HepG2 (cell line): ENCODE measurements at regions not wholly inside any gene's neighbourhood (a gene's known extent, or its start where the extent isn't known, plus 50 kb on each side); places are given as distances from the start of the nearest gene placed in this dataset.

Source experiments
- ATF7 ChIP-seq, 2 experiments: fragments of 450-650 bp in 1 of 2; sonication (generic) in 1 of 2; formaldehyde crosslinking in 1 of 2; IDR thresholded peaks; 2 replicates each; pipeline versions ENCODE4 v1.4.0 to v1.6.1; 2016 to 2020; ENCODE audit warnings: antibody characterized with exemption in 1 of 2, mild to moderate bottlenecking in 1 of 2, missing genetic modification reagents in 1 of 2
- CBX2 ChIP-seq, 2 experiments: fragments of 200-600 bp in 1 of 2; sonication (generic); formaldehyde crosslinking in 1 of 2; IDR thresholded peaks; 2 replicates each; pipeline versions ENCODE4 v1.7.0 to v1.8.1; 2018 to 2022; ENCODE audit warnings: low read depth in 2 of 2, low read length in 1 of 2, mild to moderate bottlenecking in 1 of 2, missing genetic modification reagents in 1 of 2
- CHD2 ChIP-seq: IDR thresholded peaks from 2 replicates; pipeline ENCODE4 v1.6.1; 2011; ENCODE audit warnings: low read depth, low read length, improper control_type of control experiment
- HDAC6 ChIP-seq: fragments of 200-600 bp; sonication (generic); IDR thresholded peaks from 2 replicates; pipeline ENCODE4 v1.7.0; 2017; ENCODE audit warnings: mild to moderate bottlenecking, antibody characterized with exemption, low read length, low read depth
- MEIS2 ChIP-seq: sonication (generic); formaldehyde crosslinking; IDR thresholded peaks from 2 replicates; pipeline ENCODE4 v1.9.0; 2021; ENCODE audit warnings: mild to moderate bottlenecking, missing genetic modification reagents
- MTA1 ChIP-seq: sonication (generic); formaldehyde crosslinking; IDR thresholded peaks from 2 replicates; pipeline ENCODE4 v1.4.0; 2020; ENCODE audit warnings: missing genetic modification reagents, mild to moderate bottlenecking, borderline replicate concordance
- NCOR1 ChIP-seq: fragments of 200-600 bp; sonication (generic); IDR thresholded peaks from 2 replicates; pipeline ENCODE4 v1.7.0; 2017; ENCODE audit warnings: antibody characterized with exemption, low read length, borderline replicate concordance
- PHF21A ChIP-seq: sonication (generic); formaldehyde crosslinking; IDR thresholded peaks from 2 replicates; pipeline ENCODE4 v1.5.0; 2020; ENCODE audit warnings: mild to moderate bottlenecking, missing genetic modification reagents
- PTBP1 ChIP-seq: fragments of 200-400 bp; formaldehyde crosslinking; IDR thresholded peaks from 2 replicates; pipeline ENCODE4 v1.6.1; 2018; ENCODE audit warnings: low read length, low read depth; ENCODE audit not compliant: poor library complexity, severe bottlenecking
- RARA ChIP-seq: IDR thresholded peaks from 2 replicates; pipeline ENCODE4 v1.6.1; 2016; ENCODE audit warnings: missing genetic modification reagents, missing compliant biosample characterization
- SP5 ChIP-seq: IDR thresholded peaks from 2 replicates; pipeline ENCODE4 v1.6.1; 2016; ENCODE audit warnings: low read depth, borderline replicate concordance
- ZFP1 ChIP-seq: IDR thresholded peaks from 2 replicates; pipeline ENCODE4 v1.6.1; 2016
- ZNF205 ChIP-seq: IDR thresholded peaks from 2 replicates; pipeline ENCODE4 v1.6.1; 2018; ENCODE audit warnings: missing biosample characterization, missing genetic modification reagents
- ZNF282 ChIP-seq: fragments of 450-650 bp; IDR thresholded peaks from 2 replicates; pipeline ENCODE4 v1.6.1; 2018; ENCODE audit not compliant: partially characterized antibody
- ZNF382 ChIP-seq: sonication (generic); formaldehyde crosslinking; IDR thresholded peaks from 2 replicates; pipeline ENCODE4 v1.5.0; 2020; ENCODE audit warnings: missing genetic modification reagents, mild to moderate bottlenecking, borderline replicate concordance
- ZNF713 ChIP-seq: sonication (generic); formaldehyde crosslinking; IDR thresholded peaks from 2 replicates; pipeline ENCODE4 v1.4.0; 2020; ENCODE audit warnings: mild to moderate bottlenecking, missing genetic modification reagents
- ZSCAN21 ChIP-seq: sonication (generic); formaldehyde crosslinking; IDR thresholded peaks from 2 replicates; pipeline ENCODE4 v1.8.0; 2022; ENCODE audit warnings: mild to moderate bottlenecking, missing genetic modification reagents, moderate library complexity, borderline replicate concordance
- TF ChIP-seq, protein P1 (sequence below): sonication (generic); formaldehyde crosslinking; conservative IDR thresholded peaks from 2 replicates; pipeline ENCODE4 v1.8.0; 2022; ENCODE audit warnings: low read depth, missing genetic modification reagents
- TF ChIP-seq, protein P2 (sequence below): sonication (generic); formaldehyde crosslinking; IDR thresholded peaks from 2 replicates; pipeline ENCODE4 v1.8.0; 2022; ENCODE audit warnings: mild to moderate bottlenecking, missing genetic modification reagents; ENCODE audit not compliant: insufficient replicate concordance
- TF ChIP-seq, protein P3 (sequence below): sonication (generic); formaldehyde crosslinking; IDR thresholded peaks from 2 replicates; pipeline ENCODE4 v1.5.1; 2020; ENCODE audit warnings: missing genetic modification reagents, mild to moderate bottlenecking, borderline replicate concordance
- TF ChIP-seq, protein P4 (sequence below): IDR thresholded peaks from 2 replicates; pipeline ENCODE4 v1.6.1; 2016; ENCODE audit warnings: missing compliant biosample characterization, missing genetic modification reagents, borderline replicate concordance
- TF ChIP-seq, protein P5 (sequence below): IDR thresholded peaks from 2 replicates; pipeline ENCODE4 v1.6.1; 2016; ENCODE audit warnings: missing genetic modification reagents, missing compliant biosample characterization

DNA sequence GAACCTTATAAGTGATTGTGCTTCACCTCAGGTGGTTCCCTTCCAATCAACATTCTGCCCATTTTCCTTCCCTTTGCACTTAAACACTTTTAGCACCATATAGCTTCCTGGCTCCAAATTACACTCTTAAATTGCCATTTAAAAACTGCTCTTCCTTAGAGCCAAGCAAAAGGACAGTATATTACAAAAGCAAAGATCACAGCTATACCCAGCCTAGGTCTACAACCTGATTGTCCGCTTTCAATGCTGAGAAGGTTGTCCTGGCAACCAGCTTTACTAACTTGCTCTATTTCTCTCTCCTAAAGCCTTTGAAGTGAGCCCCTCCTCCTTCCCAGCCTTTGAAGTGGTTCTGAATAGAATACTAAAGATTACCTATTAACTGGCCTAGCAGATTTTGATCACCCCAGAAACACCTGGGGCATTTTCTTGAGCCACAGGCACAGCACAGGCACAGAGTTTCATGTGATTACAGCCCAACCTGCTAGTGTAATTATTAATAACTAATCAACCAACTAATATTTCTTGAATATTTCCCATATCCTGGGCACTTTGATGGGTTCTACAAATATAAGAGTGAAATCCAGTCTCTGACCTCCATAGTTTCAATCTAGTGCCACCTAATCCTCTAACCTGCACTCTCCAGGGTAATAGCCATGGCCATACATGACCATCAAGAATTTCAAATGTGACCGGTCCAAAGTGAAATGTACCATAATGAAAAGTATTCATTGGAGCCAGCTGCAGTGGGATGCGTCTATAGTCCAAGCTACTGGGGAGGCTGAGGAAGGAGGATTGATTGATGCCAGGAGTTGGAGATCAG lies 63.6 kb upstream of the TRIM24 start (continued):
- TF ChIP-seq, protein P1, sequence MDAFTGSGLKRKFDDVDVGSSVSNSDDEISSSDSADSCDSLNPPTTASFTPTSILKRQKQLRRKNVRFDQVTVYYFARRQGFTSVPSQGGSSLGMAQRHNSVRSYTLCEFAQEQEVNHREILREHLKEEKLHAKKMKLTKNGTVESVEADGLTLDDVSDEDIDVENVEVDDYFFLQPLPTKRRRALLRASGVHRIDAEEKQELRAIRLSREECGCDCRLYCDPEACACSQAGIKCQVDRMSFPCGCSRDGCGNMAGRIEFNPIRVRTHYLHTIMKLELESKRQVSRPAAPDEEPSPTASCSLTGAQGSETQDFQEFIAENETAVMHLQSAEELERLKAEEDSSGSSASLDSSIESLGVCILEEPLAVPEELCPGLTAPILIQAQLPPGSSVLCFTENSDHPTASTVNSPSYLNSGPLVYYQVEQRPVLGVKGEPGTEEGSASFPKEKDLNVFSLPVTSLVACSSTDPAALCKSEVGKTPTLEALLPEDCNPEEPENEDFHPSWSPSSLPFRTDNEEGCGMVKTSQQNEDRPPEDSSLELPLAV: no peak
- TF ChIP-seq CBX2 (IDR thresholded peaks at IDR 0.05; ENCODE audit: low read depth, low read length): no peak
- TF ChIP-seq CBX2 (CRISPR knock-in tag; IDR thresholded peaks at IDR 0.05; ENCODE audit: low read depth): no peak
- TF ChIP-seq MEIS2 (CRISPR knock-in tag): no peak
- TF ChIP-seq ZNF205 (CRISPR knock-in tag): peak; percentile 96
- no peak for TF ChIP-seq PTBP1
- no peak for TF ChIP-seq ZSCAN21 (CRISPR knock-in tag)
- TF ChIP-seq, protein P2, sequence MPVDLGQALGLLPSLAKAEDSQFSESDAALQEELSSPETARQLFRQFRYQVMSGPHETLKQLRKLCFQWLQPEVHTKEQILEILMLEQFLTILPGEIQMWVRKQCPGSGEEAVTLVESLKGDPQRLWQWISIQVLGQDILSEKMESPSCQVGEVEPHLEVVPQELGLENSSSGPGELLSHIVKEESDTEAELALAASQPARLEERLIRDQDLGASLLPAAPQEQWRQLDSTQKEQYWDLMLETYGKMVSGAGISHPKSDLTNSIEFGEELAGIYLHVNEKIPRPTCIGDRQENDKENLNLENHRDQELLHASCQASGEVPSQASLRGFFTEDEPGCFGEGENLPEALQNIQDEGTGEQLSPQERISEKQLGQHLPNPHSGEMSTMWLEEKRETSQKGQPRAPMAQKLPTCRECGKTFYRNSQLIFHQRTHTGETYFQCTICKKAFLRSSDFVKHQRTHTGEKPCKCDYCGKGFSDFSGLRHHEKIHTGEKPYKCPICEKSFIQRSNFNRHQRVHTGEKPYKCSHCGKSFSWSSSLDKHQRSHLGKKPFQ (CRISPR knock-in tag): peak; percentile 34
- TF ChIP-seq ATF7 (IDR thresholded peaks at IDR 0.05): no peak
- no peak for TF ChIP-seq ATF7 (CRISPR knock-in tag; IDR thresholded peaks at IDR 0.05)
- peak; percentile 73 for TF ChIP-seq RARA
- TF ChIP-seq ZNF713 (CRISPR knock-in tag): no peak
- TF ChIP-seq, protein P3, sequence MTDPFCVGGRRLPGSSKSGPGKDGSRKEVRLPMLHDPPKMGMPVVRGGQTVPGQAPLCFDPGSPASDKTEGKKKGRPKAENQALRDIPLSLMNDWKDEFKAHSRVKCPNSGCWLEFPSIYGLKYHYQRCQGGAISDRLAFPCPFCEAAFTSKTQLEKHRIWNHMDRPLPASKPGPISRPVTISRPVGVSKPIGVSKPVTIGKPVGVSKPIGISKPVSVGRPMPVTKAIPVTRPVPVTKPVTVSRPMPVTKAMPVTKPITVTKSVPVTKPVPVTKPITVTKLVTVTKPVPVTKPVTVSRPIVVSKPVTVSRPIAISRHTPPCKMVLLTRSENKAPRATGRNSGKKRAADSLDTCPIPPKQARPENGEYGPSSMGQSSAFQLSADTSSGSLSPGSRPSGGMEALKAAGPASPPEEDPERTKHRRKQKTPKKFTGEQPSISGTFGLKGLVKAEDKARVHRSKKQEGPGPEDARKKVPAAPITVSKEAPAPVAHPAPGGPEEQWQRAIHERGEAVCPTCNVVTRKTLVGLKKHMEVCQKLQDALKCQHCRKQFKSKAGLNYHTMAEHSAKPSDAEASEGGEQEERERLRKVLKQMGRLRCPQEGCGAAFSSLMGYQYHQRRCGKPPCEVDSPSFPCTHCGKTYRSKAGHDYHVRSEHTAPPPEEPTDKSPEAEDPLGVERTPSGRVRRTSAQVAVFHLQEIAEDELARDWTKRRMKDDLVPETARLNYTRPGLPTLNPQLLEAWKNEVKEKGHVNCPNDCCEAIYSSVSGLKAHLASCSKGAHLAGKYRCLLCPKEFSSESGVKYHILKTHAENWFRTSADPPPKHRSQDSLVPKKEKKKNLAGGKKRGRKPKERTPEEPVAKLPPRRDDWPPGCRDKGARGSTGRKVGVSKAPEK (CRISPR knock-in tag): no peak
- TF ChIP-seq, protein P4, sequence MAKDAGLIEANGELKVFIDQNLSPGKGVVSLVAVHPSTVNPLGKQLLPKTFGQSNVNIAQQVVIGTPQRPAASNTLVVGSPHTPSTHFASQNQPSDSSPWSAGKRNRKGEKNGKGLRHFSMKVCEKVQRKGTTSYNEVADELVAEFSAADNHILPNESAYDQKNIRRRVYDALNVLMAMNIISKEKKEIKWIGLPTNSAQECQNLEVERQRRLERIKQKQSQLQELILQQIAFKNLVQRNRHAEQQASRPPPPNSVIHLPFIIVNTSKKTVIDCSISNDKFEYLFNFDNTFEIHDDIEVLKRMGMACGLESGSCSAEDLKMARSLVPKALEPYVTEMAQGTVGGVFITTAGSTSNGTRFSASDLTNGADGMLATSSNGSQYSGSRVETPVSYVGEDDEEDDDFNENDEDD: no peak
- peak; percentile 96; the same call in 1 of the 2 replicates for TF ChIP-seq NCOR1
- TF ChIP-seq, protein P5, sequence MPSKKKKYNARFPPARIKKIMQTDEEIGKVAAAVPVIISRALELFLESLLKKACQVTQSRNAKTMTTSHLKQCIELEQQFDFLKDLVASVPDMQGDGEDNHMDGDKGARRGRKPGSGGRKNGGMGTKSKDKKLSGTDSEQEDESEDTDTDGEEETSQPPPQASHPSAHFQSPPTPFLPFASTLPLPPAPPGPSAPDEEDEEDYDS (CRISPR knock-in tag): peak; percentile 82
- no peak for TF ChIP-seq ZNF382 (CRISPR knock-in tag)
- no peak for TF ChIP-seq CHD2
- peak; percentile 95 for TF ChIP-seq SP5 (CRISPR knock-in tag)
- no peak; the same call in 1 of the 2 replicates for TF ChIP-seq HDAC6
- TF ChIP-seq MTA1 (CRISPR knock-in tag): no peak
- TF ChIP-seq ZNF282: no peak
- TF ChIP-seq PHF21A (CRISPR knock-in tag): peak; percentile 87
- TF ChIP-seq ZFP1: no peak
